CD4-positive, CD25-positive, alpha-beta regulatory T cell (primary cell): ENCODE measurements at regions not wholly inside any gene's neighbourhood (a gene's known extent, or its start where the extent isn't known, plus 50 kb on each side); places are given as distances from the start of the nearest gene placed in this dataset.
"Not testable (repeated sequence)": the region's sequence is repeated elsewhere in the genome, so short reads cannot be mapped to it uniquely, and the experiment has no call there.

Source experiments
- ATAC-seq, 2 donors: fragments of 150-1000 bp; cut with Tn5 transposase; one replicate each; pipeline ENCODE4 v1.10.0; 2021; ENCODE audit warnings: low read depth in 2 of 2, moderate number of reproducible peaks in 2 of 2, moderate library complexity in 1 of 2
- DNase-seq, 3 donors: peaks; one replicate each; pipeline versions ENCODE4 v3.0.0 to v3.0.0-alpha.2; 2012 to 2022; ENCODE audit warnings: mixed read lengths in 1 of 3
- H3K27ac ChIP-seq: one replicate; pipeline ENCODE4 v1.7.0; 2013; ENCODE audit warnings: mild to moderate bottlenecking, low read length; ENCODE audit not compliant: insufficient read depth, poor library complexity, severe bottlenecking
- H3K27me3 ChIP-seq: one replicate; pipeline ENCODE4 v1.7.0; 2013; ENCODE audit warnings: low read length; ENCODE audit not compliant: control insufficient read depth, insufficient read depth
- H3K36me3 ChIP-seq: one replicate; pipeline ENCODE4 v1.7.0; 2013; ENCODE audit warnings: mild to moderate bottlenecking, low read length, moderate library complexity; ENCODE audit not compliant: control insufficient read depth, insufficient read depth
- H3K4me1 ChIP-seq: 2 replicates; pipeline ENCODE4 v1.7.0; 2013; ENCODE audit warnings: mild to moderate bottlenecking, low read length; ENCODE audit not compliant: insufficient read depth, control insufficient read depth, poor library complexity, severe bottlenecking
- H3K4me3 ChIP-seq: one replicate; pipeline ENCODE4 v1.7.0; 2013; ENCODE audit warnings: low read depth, mild to moderate bottlenecking, low read length, moderate library complexity
- H3K9me3 ChIP-seq, 2 experiments: 1 replicate in 1 of 2; 2 replicates in 1 of 2; pipeline ENCODE4 v1.7.0; 2013; ENCODE audit warnings: low read length in 2 of 2, mild to moderate bottlenecking in 1 of 2, moderate library complexity in 1 of 2; ENCODE audit not compliant: control insufficient read depth in 2 of 2
- H3K27ac Mint-ChIP-seq, 3 donors: one replicate each; pipeline ENCODE4 v1.8.0; 2020 to 2022; ENCODE audit warnings: mild to moderate bottlenecking in 3 of 3, mixed read lengths in 3 of 3, moderate library complexity in 2 of 3
- H3K27me3 Mint-ChIP-seq: one replicate; pipeline ENCODE4 v1.8.0; 2022; ENCODE audit warnings: mild to moderate bottlenecking, mixed read lengths
- H3K36me3 Mint-ChIP-seq: one replicate; pipeline ENCODE4 v1.8.0; 2020; ENCODE audit warnings: mixed read lengths
- H3K4me1 Mint-ChIP-seq, 4 donors: one replicate each; pipeline ENCODE4 v1.8.0; 2020 to 2022; ENCODE audit warnings: mixed read lengths in 4 of 4, mild to moderate bottlenecking in 1 of 4
- H3K4me3 Mint-ChIP-seq, 4 donors: one replicate each; pipeline ENCODE4 v1.8.0; 2020 to 2022; ENCODE audit warnings: mild to moderate bottlenecking in 4 of 4, mixed read lengths in 4 of 4, moderate library complexity in 3 of 4
- H3K9me3 Mint-ChIP-seq, 7 donors: one replicate each; pipeline ENCODE4 v1.8.0; 2020 to 2022; ENCODE audit warnings: mixed read lengths in 7 of 7, mild to moderate bottlenecking in 3 of 7, moderate library complexity in 2 of 7

DNA sequence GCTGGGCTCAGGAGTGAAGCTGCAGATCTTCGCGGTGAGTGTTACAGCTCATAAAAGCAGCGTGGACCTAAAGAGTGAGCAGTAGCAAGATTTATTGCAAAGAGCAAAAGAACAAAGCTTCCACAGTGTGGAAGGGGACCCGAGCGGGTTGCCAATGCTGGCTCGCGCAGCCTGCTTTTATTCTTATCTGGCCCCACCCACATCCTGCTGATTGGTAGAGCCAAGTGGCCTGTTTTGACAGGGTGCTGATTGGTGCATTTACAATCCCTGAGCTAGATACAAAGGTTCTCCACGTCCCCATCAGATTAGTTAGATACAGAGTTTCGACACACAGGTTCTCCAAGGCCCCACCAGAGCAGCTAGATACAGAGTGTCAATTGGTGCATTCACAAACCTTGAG is 77.6 kb upstream of the RPRML start:
- H3K4me3 Mint-ChIP-seq, H3K9me3 Mint-ChIP-seq, H3K27me3 Mint-ChIP-seq, DNase-seq, H3K9me3 ChIP-seq, H3K4me1 Mint-ChIP-seq, ATAC-seq, H3K27ac Mint-ChIP-seq, H3K4me3 ChIP-seq, H3K27me3 ChIP-seq, H3K27ac ChIP-seq, H3K4me1 ChIP-seq: not testable (repeated sequence)
- H3K36me3 ChIP-seq: peaks cover 11% of the 10 kb centered on the region
- H3K36me3 Mint-ChIP-seq: peaks cover 24% of the 10 kb centered on the region
